ENCODE measurements at regions not wholly inside any gene's neighbourhood (a gene's known extent, or its start where the extent isn't known, plus 50 kb on each side); places are given as distances from the start of the nearest gene placed in this dataset.
"Not testable (repeated sequence)": the region's sequence is repeated elsewhere in the genome, so short reads cannot be mapped to it uniquely, and the experiment has no call there.

GRCh38 chr3:26316472-26316871 lies 306.1 kb upstream of the LRRC3B start:
- Histone ChIP-seq H3K9me3 (replicated peaks; ENCODE audit: control insufficient read depth, insufficient read depth, low read length) (no peaks in the 10 kb centered on the region), H3K27ac (ENCODE audit: insufficient read depth, low read depth, low read length) (no peak overlapping the region), H3K27me3 (ENCODE audit: control insufficient read depth in 2 of 2, insufficient read depth in 2 of 2, low read length in 2 of 2) (no peaks in the 10 kb centered on the region), H3K4me3 (replicated peaks in 1 of 3; ENCODE audit: insufficient read depth in 1 of 3, low read depth in 1 of 3, low read length in 3 of 3) (no peak overlapping the region), H2AFZ (ENCODE audit: low read depth, low read length) (no peak overlapping the region), H3K36me3 (ENCODE audit: control insufficient read depth in 2 of 2, extremely low read depth in 1 of 2, insufficient read depth in 2 of 2, low read length in 2 of 2) (no peaks in the 10 kb centered on the region), H3K4me1 (ENCODE audit: control insufficient read depth, extremely low read depth, insufficient read depth, low read length) (no peaks in the 10 kb centered on the region), H3K79me2 (ENCODE audit: control insufficient read depth, insufficient read depth, low read length) (no peaks in the 10 kb centered on the region), H4K20me1 (replicated peaks; ENCODE audit: control insufficient read depth, extremely low read depth, insufficient read depth, low read length) (no peaks in the 10 kb centered on the region), H3K9me1 (replicated peaks; ENCODE audit: control insufficient read depth, extremely low read depth, insufficient read depth, low read length) (no peaks in the 10 kb centered on the region), H3K9ac (replicated peaks; ENCODE audit: extremely low read depth, insufficient read depth, low read length) (no peak overlapping the region), H3K4me2 (ENCODE audit: insufficient read depth, low read length) (no peak overlapping the region)
- ChIA-PET POLR2A (no interaction called here), CTCF (no interaction called here)
- intact Hi-C loops (cut with micrococcal nuclease) (no loop called here), dilution Hi-C loops (cut with MboI; ENCODE audit: extremely low pct_ligation_motif_present, low sequenced_read_pairs) (no loop called here)
- DNase-seq (ENCODE audit: low read depth, low spot score): no peak
- TF ChIP-seq MYC (IDR thresholded peaks at IDR 0.05; ENCODE audit: low read depth, low read length): no peak
- no peak for TF ChIP-seq GATA2 (IDR thresholded peaks at IDR 0.05; ENCODE audit: insufficient read depth, insufficient read length, low read depth, low read length)
- no peak for TF ChIP-seq POLR2AphosphoS5 (IDR thresholded peaks at IDR 0.05; ENCODE audit: insufficient read depth, low read depth, low read length)
- TF ChIP-seq JUN (IDR thresholded peaks at IDR 0.05; ENCODE audit: borderline replicate concordance, insufficient read depth, insufficient read length, low read depth): no peak
- TF ChIP-seq POLR2A (IDR thresholded peaks at IDR 0.05; ENCODE audit: low read depth, low read length): no peak
- TF ChIP-seq FOS (IDR thresholded peaks at IDR 0.05; ENCODE audit: borderline replicate concordance, insufficient read depth, low read length): no peak
- TF ChIP-seq CTCF (IDR thresholded peaks at IDR 0.05; ENCODE audit: extremely low read depth in 1 of 2, insufficient read depth in 1 of 2, low read depth in 1 of 2, low read length in 2 of 2): no peak
- no peak for TF ChIP-seq MAX (IDR thresholded peaks at IDR 0.05; ENCODE audit: insufficient read depth, insufficient read length)
- TF ChIP-seq EZH2 (IDR thresholded peaks at IDR 0.05; ENCODE audit: borderline replicate concordance, low read depth, low read length, severe bottlenecking): no peak
- FAIRE-seq: no peak
- BruUV-seq (replicated peaks): no TSS peak

GRCh38 chr3:26323741-26324140 lies 298.8 kb upstream of the LRRC3B start:
- H3K9ac ChIP-seq (replicated peaks; ENCODE audit: extremely low read depth, insufficient read depth, low read length); H3K27me3 ChIP-seq (ENCODE audit: control insufficient read depth in 2 of 2, insufficient read depth in 2 of 2, low read length in 2 of 2); H3K4me3 ChIP-seq (replicated peaks in 1 of 3; ENCODE audit: insufficient read depth in 1 of 3, low read depth in 1 of 3, low read length in 3 of 3); H3K9me3 ChIP-seq (replicated peaks; ENCODE audit: control insufficient read depth, insufficient read depth, low read length); H3K9me1 ChIP-seq (replicated peaks; ENCODE audit: control insufficient read depth, extremely low read depth, insufficient read depth, low read length); POLR2A ChIA-PET; H4K20me1 ChIP-seq (replicated peaks; ENCODE audit: control insufficient read depth, extremely low read depth, insufficient read depth, low read length); DNase-seq (ENCODE audit: low read depth, low spot score); H3K36me3 ChIP-seq (ENCODE audit: control insufficient read depth in 2 of 2, extremely low read depth in 1 of 2, insufficient read depth in 2 of 2, low read length in 2 of 2); BruUV-seq (replicated peaks); H3K79me2 ChIP-seq (ENCODE audit: control insufficient read depth, insufficient read depth, low read length); dilution Hi-C loops (cut with MboI; ENCODE audit: extremely low pct_ligation_motif_present, low sequenced_read_pairs); H3K27ac ChIP-seq (ENCODE audit: insufficient read depth, low read depth, low read length); intact Hi-C loops (cut with micrococcal nuclease); H3K4me1 ChIP-seq (ENCODE audit: control insufficient read depth, extremely low read depth, insufficient read depth, low read length); FAIRE-seq; H2AFZ ChIP-seq (ENCODE audit: low read depth, low read length); H3K4me2 ChIP-seq (ENCODE audit: insufficient read depth, low read length); CTCF ChIA-PET: not testable (repeated sequence)

All from endothelial cell of umbilical vein (primary cell).